Effector memory CD4-positive, alpha-beta T cell (primary cell): ENCODE measurements at regions not wholly inside any gene's neighbourhood (a gene's known extent, or its start where the extent isn't known, plus 50 kb on each side); places are given as distances from the start of the nearest gene placed in this dataset.

Experiments used
- DNase-seq, 3 donors: peaks; one replicate each; pipeline ENCODE4 v3.0.0-alpha.2; 2020
- H3K27ac ChIP-seq: 2 replicates; pipeline ENCODE4 v1.7.0; 2013; ENCODE audit warnings: mild to moderate bottlenecking, low read length, moderate library complexity; ENCODE audit not compliant: insufficient read depth, poor library complexity, severe bottlenecking
- H3K27me3 ChIP-seq: replicated peaks from 2 replicates; pipeline ENCODE4 v1.7.0; 2013; ENCODE audit warnings: mild to moderate bottlenecking, low read length; ENCODE audit not compliant: insufficient read depth, control insufficient read depth, poor library complexity, severe bottlenecking
- H3K36me3 ChIP-seq: 2 replicates; pipeline ENCODE4 v1.7.0; 2013; ENCODE audit warnings: mild to moderate bottlenecking, low read length, moderate library complexity; ENCODE audit not compliant: control insufficient read depth, insufficient read depth
- H3K4me1 ChIP-seq: 2 replicates; pipeline ENCODE4 v1.7.0; 2013; ENCODE audit warnings: low read length, mild to moderate bottlenecking; ENCODE audit not compliant: control insufficient read depth, insufficient read depth, poor library complexity, severe bottlenecking
- H3K4me3 ChIP-seq: 2 replicates; pipeline ENCODE4 v1.7.0; 2013; ENCODE audit warnings: low read length, low read depth, mild to moderate bottlenecking; ENCODE audit not compliant: insufficient read depth, poor library complexity, severe bottlenecking
- H3K9me3 ChIP-seq: 2 replicates; pipeline ENCODE4 v1.7.0; 2013; ENCODE audit warnings: mild to moderate bottlenecking, low read length, moderate library complexity; ENCODE audit not compliant: control insufficient read depth

DNA sequence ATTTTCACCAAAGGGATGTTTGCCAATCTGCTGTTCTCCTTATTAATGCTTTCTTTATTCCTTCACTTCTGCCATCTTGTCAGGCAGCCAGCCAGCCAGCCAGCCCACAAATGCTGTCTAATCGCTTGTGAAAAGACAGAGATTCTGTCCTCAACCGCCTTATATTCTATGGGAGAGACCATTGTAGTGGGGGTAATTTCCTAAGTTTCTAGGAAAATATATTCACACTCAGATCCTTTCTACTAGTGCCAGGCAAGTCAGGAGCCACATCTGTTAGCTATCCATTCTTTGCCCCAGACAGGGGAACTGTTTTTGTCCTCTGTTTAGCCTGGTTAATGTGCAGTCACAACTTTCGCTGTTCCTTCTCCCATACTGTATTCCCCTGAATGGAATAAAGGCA, 1023.1 kb downstream of the ADGRL2 start:
- no peaks in the 10 kb centered on the region for H3K9me3 ChIP-seq
- H3K4me1 ChIP-seq = no peaks in the 10 kb centered on the region
- H3K27me3 ChIP-seq = no peaks in the 10 kb centered on the region
- H3K4me3 ChIP-seq = no peak overlapping the region
- no peak overlapping the region for H3K27ac ChIP-seq
- H3K36me3 ChIP-seq = no peaks in the 10 kb centered on the region
- DNase-seq = no peak

DNA sequence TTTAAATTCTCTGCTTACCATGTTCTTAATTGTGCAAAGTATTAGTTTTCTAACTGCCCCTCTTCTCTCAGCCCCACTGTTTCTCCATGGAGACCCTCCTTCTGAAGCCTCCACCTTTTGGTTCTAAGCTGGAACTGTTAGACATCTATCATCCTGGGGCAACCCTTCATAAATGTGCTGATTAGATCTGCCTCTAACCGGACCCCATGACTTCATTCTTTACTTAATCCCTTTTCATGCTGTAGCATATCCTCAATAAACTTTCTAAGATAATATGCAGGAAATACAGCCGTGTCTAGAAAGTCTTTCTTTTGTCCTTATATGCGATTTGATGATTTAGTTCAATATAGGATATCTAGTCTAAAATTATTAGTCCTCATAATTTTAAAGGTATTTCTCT, 1020.1 kb downstream of the ADGRL2 start:
- no peak for DNase-seq
- Histone ChIP-seq H3K27me3 (no peaks in the 10 kb centered on the region), H3K4me3 (no peak overlapping the region)

DNA sequence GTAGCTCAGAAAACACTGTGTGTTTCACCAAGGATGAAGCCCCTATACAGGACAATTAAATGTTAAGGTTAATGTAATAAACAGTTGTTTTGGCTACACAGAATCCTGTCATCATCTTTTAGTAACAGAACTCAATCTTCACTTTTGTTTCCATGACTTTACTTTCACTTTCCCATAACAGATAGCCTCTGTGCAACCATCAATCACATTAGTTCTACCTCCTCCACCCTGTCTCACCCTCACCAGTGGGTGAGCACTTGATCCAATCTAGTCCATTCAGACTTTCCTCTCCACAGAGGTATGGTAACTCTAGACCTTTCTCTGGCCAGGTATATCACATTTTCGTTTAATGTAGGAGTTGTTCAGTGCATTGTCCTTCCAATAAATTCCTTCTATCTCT, 1018.5 kb downstream of the ADGRL2 start:
- Histone ChIP-seq H3K4me3 (no peak overlapping the region), H3K36me3 (no peaks in the 10 kb centered on the region), H3K4me1 (no peaks in the 10 kb centered on the region), H3K27ac (no peak overlapping the region), H3K27me3 (no peaks in the 10 kb centered on the region), H3K9me3 (no peaks in the 10 kb centered on the region)
- no peak for DNase-seq

More for the DNA sequence above, 1020.1 kb downstream of the ADGRL2 start:
- Histone ChIP-seq H3K27ac (no peak overlapping the region), H3K9me3 (no peaks in the 10 kb centered on the region), H3K4me1 (no peaks in the 10 kb centered on the region), H3K36me3 (no peaks in the 10 kb centered on the region)

DNA sequence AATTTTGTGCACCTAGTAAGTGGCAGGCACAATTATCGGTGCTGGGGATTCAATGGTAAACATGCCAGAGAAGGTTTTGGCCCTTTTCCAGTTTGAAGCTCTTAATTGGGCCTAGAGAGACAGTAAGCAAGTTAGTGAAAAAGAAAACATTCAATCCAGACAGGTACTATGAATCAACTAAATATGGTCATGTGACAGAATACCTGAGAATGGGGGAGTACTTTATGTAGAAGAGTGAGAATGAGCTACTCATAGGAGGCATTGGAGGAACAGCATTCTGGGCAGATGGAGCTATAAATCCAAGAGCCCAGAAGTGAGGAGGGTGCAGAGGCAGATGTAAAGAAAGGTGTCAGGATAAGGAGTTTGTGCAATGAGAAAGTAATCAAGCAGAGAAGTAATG, 1017.9 kb downstream of the ADGRL2 start:
- H3K4me3 ChIP-seq = no peak overlapping the region
- no peaks in the 10 kb centered on the region for H3K4me1 ChIP-seq
- H3K27ac ChIP-seq = no peak overlapping the region
- H3K36me3 ChIP-seq = no peaks in the 10 kb centered on the region
- DNase-seq = no peak
- no peaks in the 10 kb centered on the region for H3K9me3 ChIP-seq
- no peaks in the 10 kb centered on the region for H3K27me3 ChIP-seq

DNA sequence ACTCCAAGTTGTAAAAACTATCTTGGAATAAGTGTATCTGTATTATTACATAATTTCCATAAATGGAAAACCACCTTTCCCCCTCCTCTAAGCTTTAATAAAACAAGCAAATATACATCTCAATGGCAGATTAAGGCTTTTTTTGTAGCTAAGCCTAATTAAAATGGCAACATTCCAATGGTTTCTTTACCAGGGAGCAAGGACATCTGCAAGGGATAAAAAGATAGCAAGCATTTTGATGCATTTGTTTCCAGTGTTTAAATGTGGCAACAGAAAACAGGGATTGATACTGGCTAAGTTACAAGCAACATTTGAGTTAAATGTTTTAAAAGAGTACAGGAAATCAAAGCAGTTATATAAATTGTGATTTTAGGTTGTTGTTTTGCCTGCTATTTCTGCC, 1012.7 kb downstream of the ADGRL2 start:
- Histone ChIP-seq H3K9me3 (no peaks in the 10 kb centered on the region), H3K27me3 (no peaks in the 10 kb centered on the region), H3K4me3 (no peak overlapping the region), H3K27ac (no peak overlapping the region), H3K36me3 (no peaks in the 10 kb centered on the region), H3K4me1 (no peaks in the 10 kb centered on the region)
- DNase-seq = no peak

DNA sequence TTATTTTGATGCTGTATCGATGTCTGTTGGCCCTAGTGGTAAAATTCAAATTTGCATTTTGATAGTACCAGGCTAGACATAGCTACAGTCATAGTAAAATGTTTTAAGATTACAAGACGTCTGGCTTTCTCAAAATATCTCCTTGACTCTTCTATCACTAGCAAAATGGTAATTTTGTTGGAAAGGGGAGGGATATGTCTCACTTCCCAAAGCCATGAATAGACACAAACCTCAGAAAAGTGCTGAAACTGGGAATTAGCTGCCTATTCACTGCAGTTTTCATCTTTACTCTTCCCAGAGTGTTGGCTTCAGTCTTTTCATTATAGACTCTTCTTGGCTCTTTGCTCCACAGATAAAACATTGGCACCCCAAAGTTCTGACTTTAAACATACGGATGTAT, 1009.9 kb downstream of the ADGRL2 start:
- H3K27me3 ChIP-seq = no peaks in the 10 kb centered on the region
- DNase-seq = no peak
- H3K9me3 ChIP-seq = no peaks in the 10 kb centered on the region
- H3K27ac ChIP-seq = no peak overlapping the region
- no peaks in the 10 kb centered on the region for H3K36me3 ChIP-seq
- H3K4me1 ChIP-seq = no peaks in the 10 kb centered on the region
- no peak overlapping the region for H3K4me3 ChIP-seq

DNA sequence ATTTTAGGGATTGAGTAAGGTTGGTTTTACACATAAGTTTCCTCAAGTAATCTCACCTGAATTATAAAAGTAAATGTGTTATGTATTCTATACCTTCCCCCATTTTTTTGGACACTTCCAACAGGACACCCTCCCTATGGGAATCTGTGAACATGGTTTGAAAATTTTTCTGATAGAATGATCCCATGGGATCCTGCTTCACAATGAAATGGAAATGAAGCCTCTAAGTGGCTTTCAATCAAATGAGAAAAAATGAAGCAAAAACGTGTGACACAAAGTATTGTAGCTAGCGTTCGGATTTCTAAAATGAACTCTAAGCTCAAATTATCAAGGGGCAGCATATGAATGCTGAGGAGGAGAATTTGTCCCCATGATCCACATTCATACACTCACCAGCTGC, 1006.8 kb downstream of the ADGRL2 start:
- H3K27me3 ChIP-seq = no peaks in the 10 kb centered on the region
- H3K27ac ChIP-seq = no peak overlapping the region
- H3K4me1 ChIP-seq = no peaks in the 10 kb centered on the region
- H3K9me3 ChIP-seq = no peaks in the 10 kb centered on the region
- H3K4me3 ChIP-seq = no peak overlapping the region
- no peaks in the 10 kb centered on the region for H3K36me3 ChIP-seq
- DNase-seq = no peak

DNA sequence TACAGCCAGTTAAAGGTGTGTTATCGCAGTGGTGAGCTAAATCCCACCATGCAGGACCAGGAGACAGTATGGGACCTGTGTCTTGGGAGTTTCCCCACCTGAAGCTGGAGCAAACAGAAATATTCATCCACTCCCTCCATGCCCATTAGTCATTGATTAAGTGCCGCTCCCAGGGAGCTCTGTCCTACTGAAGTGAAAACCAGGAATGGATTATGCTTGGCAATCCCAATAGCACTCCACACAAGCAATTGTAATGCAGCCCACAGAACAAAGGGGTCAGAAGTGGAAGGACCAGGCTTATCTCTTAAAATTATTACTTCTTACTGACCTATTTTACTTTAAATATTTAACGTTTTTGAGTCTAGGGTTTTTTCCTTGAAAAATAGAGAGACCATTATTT, 1005.4 kb downstream of the ADGRL2 start:
- Histone ChIP-seq H3K27me3 (no peaks in the 10 kb centered on the region), H3K4me1 (no peaks in the 10 kb centered on the region), H3K36me3 (no peaks in the 10 kb centered on the region), H3K27ac (no peak overlapping the region), H3K4me3 (no peak overlapping the region), H3K9me3 (no peaks in the 10 kb centered on the region)
- no peak for DNase-seq

DNA sequence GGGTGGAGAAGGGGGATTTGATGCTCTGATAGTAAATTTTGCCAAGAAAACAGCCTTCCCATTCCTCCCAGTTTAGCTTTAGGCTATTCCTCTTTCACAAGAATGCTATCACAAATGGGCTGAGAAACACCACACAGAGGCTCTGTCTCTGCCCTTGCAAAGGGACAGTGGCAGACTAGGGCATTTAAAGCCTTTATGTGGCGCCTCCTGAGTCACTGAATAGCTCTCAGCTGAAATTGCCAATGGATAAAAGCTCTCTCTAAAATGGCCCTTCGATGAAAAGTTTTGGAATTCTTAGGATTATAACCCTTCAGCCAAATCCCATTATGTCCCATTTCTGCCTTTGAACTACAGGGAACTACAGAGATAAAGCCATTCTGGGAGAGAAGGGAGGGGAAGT, 1000.4 kb downstream of the ADGRL2 start:
- Histone ChIP-seq H3K9me3 (no peaks in the 10 kb centered on the region), H3K27ac (no peak overlapping the region), H3K4me1 (no peaks in the 10 kb centered on the region), H3K4me3 (no peak overlapping the region), H3K36me3 (no peaks in the 10 kb centered on the region), H3K27me3 (no peaks in the 10 kb centered on the region)
- DNase-seq = no peak

DNA sequence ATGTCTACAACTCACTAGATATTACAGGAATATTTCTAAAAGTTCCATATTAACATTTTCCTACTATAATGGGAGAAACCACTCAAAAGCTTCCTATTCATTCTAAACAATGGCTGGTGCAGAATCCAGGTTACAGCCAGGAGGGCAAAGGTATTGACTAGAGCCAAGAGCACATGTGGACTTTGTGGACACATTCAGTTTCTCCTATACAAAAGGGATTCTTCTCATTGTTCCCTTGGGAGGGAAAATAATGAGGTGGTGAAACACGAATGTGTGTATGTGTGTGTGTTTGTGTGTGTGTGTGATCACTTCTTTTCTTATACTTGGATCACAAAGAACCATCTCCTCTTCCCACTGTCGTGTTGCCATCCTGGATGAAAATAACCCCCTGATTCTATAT, 1000.0 kb downstream of the ADGRL2 start:
- no peaks in the 10 kb centered on the region for H3K4me1 ChIP-seq
- no peak overlapping the region for H3K27ac ChIP-seq
- H3K27me3 ChIP-seq = no peaks in the 10 kb centered on the region
- no peaks in the 10 kb centered on the region for H3K36me3 ChIP-seq
- no peaks in the 10 kb centered on the region for H3K9me3 ChIP-seq
- no peak overlapping the region for H3K4me3 ChIP-seq
- DNase-seq = no peak

DNA sequence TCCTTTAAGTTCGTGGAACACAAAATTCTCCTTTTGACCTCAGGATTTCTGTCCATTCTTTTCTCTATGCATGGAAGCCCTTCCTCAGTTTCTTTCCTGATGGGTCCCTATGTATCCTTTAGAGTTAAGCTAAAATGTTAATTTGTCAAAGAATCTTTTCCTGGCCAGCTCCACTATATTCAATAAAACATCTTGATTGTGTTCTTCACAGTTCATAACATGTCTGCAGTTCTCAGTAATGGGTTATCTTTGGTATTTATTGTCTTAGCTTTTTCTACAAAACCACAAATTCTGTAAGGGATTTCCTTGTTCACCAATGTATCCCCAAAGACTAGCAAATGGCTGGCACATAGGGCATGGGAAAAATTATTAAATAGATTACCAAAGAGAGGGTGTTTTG, 998.5 kb downstream of the ADGRL2 start:
- H3K9me3 ChIP-seq = no peaks in the 10 kb centered on the region
- H3K4me3 ChIP-seq = no peak overlapping the region
- H3K36me3 ChIP-seq = no peaks in the 10 kb centered on the region
- no peak overlapping the region for H3K27ac ChIP-seq
- DNase-seq = no peak
- H3K27me3 ChIP-seq = no peaks in the 10 kb centered on the region
- no peaks in the 10 kb centered on the region for H3K4me1 ChIP-seq
